HG03097 (cell line): ENCODE measurements at regions not wholly inside any gene's neighbourhood (a gene's known extent, or its start where the extent isn't known, plus 50 kb on each side); places are given as distances from the start of the nearest gene placed in this dataset.

Experiments used
- ATAC-seq: cut with Tn5 transposase; IDR thresholded peaks from one replicate; pipeline ENCODE4 v1.9.1; 2021; ENCODE audit not compliant: unreplicated experiment, low FRiP score

DNA sequence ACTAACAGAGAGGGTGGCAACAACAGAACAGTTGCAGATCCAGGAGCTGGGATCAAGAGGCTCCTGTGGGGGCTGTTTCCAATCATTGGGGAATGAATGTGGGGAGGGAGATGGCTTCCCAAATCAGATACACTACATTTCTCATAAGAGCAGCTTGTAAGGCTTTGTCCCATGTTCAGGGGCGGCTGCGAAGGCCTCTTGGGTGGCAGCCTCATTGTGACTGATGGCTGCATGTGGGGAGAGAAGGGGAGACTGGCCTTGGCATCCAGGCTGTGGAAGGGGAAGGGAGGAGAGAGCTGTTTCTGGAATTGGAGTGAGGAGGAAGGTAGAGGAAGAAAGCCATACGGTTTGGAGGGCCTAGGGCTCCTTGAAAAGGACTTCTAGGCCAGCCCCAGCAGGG is 326.6 kb upstream of the RGMA start:
- no peak for ATAC-seq

DNA sequence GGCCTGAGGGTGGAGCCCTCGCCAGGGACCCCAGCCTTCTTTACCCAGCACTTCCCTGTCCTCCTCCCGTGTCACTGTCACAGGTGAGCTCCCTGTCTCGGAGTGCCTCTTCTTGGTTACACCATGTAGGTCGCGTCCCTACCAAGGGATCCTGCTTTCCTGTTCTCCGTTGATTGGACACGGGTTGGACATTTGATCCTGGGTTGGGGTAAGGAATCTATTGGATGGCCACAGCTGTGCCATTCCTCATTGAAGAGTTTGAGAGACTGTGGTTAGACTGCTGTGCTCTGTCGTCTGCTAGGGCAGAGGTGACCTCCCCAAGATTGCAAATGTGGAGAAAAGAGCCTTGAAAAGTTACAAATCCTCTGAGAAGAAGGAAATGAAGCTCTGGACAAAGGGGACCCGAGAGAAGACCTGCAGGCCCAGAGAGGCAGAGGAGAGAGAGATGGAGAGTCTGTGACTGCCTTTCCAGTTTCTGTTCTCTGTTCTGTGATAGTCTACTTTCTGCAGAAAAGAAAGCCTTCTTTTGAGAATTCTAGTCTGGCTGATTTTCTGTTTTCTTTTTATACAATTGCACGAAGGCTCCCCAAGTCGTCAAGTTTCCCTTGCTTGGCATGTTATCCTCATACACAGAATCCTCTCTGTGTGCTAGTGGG is 325.7 kb upstream of the RGMA start:
- no peak for ATAC-seq

DNA sequence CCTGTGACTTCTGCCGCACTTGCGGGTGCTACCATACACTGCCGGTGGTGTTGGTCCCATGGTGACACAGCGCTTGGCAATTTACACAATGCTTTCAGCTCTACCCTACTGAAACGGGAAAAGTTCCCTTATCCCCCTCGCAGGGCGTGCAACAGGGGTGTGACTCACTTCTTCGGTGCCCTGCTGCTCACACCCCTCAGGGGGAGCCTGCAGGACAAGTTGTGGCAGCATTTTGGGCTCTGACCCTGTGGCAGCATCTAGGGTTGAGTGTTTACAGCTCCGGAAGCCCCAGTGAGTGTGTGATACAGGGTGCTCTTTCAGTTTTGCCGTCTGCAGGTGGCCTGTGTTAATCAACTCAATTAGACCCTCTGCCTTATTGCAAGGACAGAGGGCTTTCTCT is 324.7 kb upstream of the RGMA start:
- no peak for ATAC-seq

DNA sequence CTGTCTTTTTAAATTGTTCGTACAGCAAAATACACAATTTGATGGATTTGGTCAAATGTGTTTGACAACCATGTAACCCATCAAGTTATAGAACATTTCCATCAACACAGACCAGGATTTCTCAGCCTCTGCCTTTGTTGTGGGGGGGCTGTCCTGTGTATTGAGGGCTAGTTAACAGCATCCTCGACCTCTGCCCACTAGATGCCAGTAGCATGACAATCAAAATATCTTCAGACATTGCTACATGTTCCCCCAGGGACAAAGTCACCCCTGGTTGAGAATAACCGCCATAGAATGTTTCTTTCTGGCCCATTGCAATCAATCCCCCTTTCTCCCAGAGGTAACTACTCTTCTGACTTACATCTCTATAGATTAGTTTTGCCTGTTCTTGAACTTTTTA is 310.1 kb upstream of the RGMA start:
- ATAC-seq = no peak

DNA sequence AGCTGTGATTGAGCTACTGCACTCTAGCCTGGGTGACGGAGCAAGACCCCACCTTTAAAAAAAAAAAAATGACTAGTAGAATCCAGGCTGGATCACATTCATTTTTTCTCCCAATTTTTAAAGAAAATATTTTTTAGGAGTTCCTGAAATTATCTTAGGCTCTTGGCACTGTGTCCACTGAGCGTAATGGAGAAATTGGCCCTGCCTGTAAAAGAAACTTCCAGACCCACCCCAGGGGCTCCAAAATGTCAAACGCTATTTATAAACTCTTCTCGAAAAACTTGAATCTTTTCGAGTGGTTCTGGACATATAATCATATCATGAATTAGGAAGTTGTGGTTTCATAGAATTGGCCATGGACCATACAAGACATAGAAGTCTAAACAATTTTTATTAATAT is 300.2 kb upstream of the RGMA start:
- ATAC-seq = no peak

DNA sequence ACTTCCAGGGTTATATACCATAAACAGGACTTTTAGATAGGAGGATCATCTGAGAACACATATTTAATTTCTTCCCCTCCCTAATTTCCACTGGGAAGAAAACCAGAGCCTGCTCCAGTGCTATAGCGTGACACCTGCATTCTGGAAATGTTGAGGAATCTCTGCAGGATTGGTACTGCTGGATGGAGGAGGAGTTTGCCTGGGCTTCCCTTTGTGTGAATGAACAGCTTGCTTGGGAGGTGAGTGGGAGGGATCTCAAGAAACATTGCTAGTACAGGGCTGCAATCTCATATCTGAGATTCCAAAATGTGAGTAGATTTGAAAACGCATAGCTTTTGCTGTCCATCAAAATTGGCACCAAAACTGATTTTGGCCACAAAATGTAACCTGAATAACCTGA is 295.9 kb upstream of the RGMA start:
- no peak for ATAC-seq

DNA sequence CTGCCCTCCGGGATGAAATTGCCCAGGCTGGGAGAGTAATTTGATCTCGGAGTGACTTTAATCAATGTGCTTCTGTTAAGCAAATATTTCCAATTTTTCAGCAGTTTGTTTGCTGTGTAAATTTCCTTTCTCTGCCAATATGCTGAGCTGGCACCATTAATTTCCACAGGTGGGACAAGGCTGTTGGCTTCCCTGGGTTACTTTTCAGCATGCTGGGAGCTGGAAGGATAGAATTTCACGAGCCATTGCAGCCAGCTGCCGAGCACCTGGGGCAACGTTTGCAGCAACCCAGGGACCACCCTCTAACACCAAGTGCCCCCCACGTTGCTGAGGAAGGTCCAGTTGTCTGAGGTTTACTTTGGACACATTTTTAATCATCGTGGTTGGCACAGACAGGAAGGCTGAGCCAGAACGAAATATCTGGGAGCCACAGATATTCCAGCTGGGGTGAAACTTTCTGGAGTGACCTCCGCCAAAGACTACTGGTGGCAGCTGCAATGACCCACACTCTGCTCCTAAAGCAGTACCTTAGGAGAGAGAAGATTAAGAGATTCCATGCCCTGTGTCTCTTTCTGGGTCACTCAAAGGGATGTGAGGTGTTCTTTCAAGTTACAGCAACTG is 293.3 kb upstream of the RGMA start:
- ATAC-seq = no peak

DNA sequence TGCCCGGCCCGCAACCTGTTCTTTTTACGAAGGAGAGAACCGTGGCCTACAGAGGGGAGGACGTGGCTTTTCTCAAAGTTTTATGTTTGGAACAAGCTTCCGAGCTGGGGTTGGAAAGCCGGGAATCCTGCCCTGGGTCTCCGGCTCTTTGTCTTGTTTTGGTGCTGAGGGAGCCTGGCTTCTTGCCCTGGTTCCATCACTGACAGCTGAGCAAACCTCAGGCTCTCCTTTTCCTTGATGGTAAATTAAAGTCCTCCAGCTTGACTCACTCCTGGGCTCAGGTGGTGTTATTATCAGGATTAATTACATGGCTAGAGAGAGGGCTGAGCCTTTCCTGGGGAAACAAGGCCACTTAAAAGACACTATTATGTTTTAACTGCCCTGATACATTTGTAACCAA is 289.5 kb upstream of the RGMA start:
- no peak for ATAC-seq

DNA sequence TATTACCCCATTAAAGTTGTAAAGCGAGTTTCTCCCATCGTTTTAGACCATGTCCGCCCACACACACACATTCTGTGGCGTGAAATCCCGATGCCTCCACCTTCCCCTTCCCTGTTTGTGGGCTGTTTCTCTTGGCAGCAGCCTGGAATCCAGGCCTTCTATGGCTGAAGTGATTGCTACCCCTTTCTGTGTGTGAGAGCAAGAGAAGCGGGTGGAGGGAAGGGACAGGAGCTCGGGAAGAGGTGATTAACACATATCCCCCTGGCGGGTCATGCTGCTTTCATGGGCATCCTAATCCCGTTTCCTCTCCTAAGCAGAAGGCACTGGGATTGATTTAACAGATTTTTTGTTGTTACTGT is 283.8 kb upstream of the RGMA start:
- no peak for ATAC-seq

DNA sequence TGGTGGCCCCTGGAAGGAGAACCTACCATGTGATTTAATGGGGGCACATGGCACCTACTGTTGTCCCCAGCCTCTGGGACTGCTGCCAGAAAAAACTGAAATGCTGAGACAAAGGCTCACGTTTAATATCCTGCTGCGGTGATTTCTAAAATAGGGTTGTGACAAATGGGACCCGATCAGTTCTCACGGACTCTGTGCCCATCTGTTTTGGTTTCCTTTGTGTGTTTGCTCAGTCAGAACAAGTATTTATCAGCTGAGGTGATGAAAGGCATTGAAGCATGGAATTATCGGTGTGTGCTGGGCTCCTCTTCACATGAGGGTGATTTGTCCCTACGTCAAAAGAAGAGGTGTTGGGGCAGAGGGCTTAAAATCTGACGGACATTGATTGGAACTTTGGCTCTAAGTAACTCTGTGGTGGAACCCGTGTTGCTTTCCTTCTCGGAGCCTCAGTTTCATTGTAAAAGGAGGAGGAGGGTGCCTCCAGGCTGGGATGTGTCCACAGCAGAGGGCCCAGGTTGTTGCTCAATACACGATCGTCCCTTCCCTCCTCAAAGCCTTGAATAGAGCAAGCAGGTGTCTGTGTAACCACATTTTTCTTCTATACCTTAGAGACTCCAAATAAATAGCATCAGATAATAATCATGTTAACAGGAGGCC is 283.3 kb upstream of the RGMA start:
- no peak for ATAC-seq

DNA sequence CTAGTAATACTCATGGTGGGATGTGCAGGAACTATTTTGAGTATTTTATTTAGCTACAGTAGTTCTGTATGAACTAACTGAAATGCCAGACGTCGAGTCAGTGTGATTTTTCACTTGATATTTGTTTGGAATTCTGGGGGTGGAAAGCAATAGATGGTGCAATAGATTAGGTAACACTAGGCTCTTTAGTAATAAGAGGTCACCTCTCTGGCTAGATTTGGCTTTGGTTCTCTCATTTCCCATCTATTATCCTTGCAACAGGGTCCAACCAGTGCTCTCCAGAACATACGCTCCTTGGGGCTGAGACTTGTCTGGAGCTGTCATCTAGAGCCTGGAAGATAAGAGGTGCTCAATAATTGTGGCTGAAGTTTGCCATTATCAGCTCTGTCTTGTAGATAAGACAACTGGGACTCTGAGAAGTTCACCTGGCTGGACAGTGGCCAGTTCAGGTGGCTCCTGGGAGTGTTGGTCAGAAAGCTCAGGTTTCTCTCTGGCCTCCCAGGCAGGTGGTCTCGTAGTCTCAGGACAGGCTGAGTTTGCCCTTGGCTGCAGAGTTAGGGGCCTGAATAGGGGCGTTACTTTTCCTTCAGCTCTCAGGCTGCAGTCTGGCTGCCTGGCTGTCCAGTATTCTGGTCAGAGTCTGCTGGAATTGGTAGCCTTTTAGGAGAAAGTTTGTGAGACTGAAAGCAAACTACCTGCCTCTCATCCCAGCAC is 277.5 kb upstream of the RGMA start:
- no peak for ATAC-seq

DNA sequence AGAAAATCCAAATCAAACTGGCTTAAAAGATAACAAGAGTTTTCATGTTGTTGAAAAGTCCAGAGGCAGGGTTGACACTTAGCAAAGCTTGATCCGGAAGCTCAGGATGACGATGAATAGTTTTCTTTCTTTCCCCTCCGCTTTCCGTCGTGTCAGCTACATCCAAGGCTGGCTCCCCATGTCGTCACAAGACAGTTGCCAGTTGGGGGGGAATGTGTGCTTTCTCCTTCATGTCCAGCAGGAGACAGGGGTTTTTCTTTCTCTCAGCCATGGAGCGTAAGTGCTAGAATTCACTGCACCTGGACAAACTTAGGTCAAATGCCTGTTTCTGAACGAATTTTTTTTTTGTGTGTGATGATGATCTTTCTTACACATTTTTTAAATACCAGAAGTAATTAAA is 273.8 kb upstream of the RGMA start:
- no peak for ATAC-seq

DNA sequence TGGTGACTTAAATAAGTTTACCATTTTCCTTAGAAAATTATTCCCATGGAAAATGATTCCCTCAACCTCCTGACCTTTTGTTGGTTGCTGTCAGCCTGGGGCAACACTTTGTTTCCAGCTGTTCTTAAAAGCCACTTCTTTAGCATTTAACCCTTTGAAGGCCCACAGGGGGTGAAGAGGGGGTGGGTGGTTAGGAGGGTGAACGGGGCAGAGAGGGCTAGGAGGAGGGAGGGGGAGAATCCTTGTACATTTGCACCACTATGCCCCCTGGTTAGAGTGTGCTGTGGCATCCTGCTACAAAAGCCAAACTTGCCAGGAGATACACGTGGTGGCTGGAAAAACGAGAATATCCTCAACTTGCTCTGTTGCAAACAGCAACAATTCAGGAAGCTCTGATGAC is 273.2 kb upstream of the RGMA start:
- no peak for ATAC-seq

DNA sequence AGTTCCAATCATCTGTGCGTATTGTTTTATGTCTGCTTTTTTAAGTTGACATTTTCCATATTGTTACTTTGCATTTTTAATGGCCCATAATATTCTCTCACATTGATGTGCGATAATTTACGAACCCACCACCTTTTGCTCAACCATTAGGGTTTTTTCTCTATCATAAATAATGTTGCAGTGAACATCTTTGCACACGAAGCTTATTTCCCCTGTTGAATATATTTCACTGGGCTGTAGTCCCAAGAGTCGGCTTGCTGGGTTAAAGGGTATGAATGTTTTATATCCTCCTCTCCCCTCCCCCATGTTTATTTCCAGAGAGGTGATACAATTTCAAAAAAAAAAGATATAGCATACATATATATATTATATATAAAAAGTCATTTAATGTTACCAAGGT is 272.7 kb upstream of the RGMA start:
- no peak for ATAC-seq

DNA sequence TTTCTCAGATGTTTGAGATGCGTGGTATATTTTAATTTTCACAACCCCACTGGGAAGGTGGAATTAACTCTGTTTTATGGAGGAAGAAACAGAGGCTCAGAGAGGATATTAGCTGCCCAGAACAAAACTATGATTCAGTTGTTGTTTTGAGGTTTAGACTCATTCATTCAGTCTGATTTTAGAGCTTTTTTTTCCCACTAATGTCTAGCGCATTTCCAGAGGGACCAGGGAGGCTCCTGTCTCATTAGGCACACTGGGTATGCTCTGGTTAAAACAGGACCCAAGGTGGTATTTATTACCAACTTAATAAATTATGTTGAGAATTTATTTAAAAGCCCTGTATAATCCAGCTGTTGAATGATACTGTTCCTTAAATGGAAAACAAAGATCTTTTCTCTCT is 272.0 kb upstream of the RGMA start:
- ATAC-seq = no peak

DNA sequence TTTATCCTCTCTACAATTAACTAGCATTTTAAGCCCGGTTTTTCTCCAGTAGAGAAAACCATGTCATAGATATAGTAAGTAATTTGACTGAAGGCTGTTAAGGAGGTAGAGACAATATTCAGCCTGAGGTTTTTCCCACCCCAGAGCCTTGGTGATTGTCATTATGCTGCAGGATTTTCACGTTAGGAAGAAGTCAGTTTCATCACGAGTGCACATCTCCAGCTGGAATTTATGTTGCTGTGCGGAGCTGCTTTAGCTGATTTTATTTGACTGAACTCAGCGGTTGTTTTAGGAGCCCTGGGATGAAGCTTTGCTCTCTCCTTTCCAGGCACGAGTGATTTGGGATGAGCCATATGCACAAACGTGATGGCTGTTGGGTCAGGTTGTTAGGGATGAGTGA is 271.3 kb upstream of the RGMA start:
- ATAC-seq = no peak

DNA sequence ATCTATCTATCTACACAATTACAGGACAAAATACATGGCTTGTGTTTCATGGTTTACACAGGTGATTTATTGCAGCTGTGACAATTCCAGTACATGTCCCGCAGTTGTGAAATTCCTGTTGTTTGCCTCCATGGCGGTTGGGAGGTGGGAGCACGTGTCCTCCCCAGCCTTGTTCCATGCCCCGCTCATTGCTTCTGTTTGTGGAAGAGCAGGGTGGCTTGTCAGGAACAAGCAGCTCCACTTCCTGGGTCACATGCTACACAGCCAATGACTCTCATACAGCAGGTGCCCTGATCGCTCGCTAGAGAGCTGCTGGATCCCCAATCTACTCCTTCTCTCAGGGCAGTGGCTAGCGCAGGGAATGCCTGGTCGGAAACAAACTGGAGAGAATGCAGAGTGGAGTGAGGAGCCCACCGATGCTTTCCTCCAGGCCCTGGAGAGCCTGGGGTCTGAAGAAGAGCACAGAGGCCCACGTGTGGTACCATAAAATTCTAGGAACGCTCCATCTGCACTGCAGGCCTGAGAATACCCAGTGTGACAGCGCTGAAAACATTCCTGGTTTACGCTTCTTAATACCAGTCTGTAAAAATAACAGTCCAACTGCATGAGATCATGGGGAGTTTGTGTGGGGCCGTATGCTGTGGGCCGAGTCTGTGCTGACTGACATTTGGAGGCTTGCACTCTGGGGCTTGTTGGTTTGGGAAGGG is 270.6 kb upstream of the RGMA start:
- ATAC-seq = no peak

DNA sequence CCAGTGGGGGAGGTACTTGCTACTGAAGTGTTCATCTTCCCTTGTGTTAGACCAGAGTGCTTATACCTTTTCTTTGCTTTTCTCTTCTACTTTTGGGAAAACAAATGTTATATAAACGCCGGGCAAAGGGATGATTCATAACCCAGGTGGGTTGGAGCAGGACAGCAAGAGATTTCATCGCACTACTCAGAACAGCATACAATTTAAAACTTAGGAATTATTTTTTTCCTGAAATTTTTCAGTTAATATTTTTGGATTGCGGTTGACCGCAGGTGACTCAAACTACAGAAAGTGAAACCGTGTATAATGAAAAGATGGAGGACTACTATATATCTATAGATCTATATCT is 270.0 kb upstream of the RGMA start:
- ATAC-seq = no peak

DNA sequence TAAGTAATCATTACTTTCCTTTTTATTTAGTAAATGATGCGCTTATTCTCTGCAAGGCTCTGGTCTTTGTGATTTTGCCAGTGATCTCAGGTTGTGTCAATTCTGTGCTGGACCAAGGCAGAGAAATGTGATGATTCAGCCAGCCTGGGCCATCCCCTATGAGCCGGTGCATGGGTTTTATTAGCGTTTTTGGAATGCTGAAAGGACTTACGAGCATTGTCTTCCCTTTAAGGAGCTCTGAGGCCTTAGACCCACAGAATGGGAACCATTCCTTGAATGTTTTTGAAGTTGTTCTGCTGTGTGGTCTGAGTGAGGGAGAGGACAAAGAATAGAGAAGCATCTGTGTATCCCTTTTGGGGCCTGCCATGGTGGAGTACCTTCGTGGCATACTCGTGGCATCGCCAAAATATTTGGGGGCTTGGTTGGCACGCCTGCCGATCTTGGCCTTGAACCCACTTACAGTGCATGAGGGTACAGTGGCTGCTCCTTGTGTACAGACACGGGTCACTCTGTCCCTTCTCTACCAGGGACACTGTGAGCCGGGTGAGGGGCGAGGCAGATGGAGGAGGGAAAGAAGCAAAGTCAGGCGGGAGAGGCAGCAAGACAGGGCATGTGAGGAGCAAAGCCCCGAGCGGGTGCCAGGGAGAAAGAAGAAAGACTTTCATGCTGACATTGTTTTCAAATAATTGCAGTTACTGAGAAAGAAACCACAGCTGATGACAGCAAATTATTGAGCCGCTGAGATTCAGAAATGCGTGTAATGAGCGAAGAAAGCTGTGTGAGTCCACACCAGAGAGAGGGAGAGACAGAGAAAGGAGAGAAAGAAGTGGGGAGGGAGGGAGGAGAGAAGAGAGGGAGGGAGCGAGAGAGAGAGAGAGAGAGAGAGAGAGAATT is 269.4 kb upstream of the RGMA start:
- ATAC-seq = no peak
